Esophagus mucosa (tissue), 1 donor: ENCODE measurements at regions not wholly inside any gene's neighbourhood (a gene's known extent, or its start where the extent isn't known, plus 50 kb on each side); places are given as distances from the start of the nearest gene placed in this dataset.
A peak's percentile ranks its signal among the peaks of the same experiment; 100 is the strongest.
"Not testable (repeated sequence)": the region's sequence is repeated elsewhere in the genome, so short reads cannot be mapped to it uniquely, and the experiment has no call there.

Experiments used
- ATAC-seq: fragments of 200-7000 bp; cut with Tn5 transposase; one replicate; pipeline ENCODE4 v1.9.1; 2020
- donor health status: DM: yes; HTN: yes; CAD: no.

DNA sequence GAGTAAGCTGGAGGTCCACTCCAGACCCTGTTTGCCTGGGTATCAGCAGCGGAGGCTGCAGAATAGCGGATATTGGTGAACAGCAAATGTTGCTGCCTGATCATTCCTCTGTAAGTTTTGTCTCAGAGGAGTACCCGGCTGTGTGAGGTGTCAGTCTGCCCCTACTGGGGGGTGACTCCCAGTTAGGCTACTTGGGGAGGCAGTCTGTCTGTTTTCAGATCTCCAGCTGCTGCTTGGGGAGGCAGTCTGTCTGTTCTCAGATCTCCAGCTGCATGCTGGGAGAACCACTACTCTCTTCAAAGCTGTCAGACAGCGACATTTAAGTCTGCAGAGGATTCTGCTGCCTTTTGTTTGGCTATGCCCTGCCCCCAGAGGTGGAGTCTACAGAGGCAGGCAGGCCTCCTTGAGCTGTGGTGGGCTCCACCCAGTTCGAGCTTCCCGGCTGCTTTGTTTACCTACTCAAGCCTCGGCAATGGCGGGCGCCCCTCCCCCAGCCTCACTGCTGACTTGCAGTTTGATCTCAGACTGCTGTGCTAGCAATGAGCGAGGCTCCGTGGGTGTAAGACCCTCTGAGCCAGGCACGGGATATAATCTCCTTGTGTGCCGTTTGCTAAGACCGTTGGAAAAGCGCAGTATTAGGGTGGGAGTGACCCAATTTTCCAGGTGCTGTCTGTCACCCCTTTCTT is 266.6 kb upstream of the CELF4 start:
- not testable (repeated sequence) for ATAC-seq

DNA sequence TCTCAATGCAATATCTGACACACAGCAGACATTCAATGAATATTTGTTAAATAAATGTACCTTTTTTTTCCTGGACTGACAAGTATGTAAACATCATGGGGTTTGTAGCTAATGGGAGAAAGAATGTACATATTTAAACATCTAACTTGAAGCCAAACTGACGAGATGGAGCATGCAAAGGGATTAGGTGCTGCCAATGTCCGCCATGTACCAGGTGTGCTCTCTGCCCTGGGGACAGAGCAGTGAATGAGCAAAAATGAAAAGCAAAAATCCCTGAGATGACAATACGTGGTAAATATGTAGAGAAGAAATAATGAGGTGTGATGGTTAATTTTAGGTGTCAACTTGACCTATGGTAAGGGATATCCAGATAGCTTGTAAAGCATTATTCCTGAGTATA is 247.4 kb upstream of the CELF4 start:
- ATAC-seq, result no peak

- ATAC-seq, result no peak
Measured at GRCh38 chr18:37805773-37806404, 240.3 kb upstream of the CELF4 start.

DNA sequence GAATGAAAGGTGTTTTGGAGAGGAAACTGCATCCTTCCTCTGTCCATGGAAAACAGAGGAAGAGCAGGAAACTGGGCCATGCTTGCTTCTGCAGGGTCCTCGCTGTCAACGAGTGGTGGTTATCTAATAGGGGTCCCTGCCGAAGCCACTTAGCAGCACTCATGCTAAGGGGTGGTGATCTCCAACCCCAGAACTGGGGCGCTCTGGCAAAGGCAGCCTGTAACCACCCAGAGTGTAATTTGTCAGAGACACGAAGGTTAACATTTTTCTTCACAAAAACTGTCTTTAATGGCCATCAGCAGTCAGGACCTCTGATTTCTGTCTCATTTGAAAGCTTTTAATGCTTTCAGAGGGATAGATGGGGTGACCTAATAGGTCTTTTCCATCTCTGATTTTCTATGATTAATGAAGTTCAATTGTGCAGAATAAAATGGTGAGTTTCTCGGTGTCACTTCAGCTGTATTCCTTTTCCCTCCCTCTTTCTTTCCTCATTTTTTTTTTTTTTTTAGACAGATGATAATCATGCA is 231.3 kb upstream of the CELF4 start:
- ATAC-seq, result no peak

DNA sequence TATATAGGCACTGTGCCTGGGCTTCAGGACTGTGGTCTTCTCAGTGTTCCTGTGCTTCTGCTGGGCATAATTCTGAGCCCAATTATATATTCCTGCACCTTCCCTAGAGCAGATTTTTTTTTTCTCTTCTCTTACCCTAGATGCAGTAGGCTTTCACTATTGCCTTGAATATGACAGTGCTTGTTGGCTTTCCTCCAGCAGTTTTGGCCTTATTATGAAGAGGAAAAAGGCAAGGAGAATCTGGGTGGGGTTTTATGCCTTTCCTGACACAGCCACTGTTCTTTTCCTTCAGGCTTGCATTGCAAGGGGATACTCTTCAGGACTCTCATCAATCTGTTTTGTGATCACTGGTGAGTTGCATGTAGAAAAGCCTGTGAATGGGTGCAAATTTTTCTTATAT is 221.9 kb upstream of the CELF4 start:
- ATAC-seq, result no peak

DNA sequence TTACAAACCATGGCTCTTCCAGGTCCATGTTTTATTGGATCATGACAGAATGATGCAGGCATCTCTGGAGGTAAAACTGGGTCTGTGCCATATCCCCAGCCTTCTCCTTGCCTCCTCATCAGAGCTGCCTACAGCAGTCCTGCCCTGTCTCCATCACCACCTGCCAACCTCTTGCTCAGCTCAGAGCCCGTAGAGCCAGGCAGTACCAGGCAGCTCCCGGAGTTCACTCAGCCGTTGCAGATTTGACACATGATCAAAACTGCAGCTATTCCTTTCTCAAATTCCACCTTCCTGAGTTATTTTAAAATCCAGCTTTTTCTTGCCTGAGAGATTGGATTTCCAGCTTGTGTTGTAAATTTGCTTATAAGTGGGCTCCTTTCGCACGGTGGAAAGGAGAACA is 218.2 kb upstream of the CELF4 start:
- ATAC-seq, result no peak

DNA sequence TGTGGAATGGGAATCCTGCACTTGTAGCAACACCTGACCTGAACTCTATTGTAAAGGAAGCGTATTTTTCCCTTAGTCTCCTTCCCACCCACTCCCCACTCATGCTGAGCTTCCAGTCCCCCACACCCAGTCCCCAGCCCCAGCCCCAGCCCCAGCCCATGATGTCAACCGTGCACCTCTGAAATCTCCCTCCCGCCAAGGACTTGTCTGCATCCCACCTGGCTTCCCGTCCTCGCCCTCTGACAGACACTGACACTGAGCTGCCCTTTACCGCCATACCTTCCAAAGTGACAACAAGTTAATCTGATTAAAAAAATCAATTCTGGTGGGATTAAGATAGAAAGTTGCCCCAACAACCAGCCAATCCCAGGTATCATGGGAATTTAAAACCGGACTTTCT is 213.6 kb upstream of the CELF4 start:
- ATAC-seq, result no peak

- peak; percentile 71 for ATAC-seq
Measured at GRCh38 chr18:37778417-37779165, 213.0 kb upstream of the CELF4 start.

DNA sequence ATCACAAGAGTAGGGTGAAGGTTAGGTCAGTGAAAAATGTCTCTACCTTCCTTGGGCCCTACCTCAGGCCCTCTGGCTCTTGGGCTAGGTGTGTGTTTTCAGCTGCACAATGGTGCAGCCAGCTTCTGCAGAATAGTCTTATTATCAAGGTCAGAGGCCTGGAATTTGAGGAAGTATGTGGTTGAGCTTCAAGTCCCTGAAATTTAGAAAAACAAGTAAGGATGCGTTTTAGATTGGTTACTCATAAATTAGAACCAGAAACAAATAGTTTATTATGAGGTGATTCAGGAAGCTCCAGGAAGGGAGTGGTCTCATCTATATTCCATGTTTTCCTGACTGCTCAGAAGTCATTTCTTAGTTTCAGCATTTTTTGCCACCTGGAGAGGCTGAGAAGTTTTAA is 204.2 kb upstream of the CELF4 start:
- no peak for ATAC-seq

- no peak for ATAC-seq
Measured at GRCh38 chr18:37764541-37765288, 199.1 kb upstream of the CELF4 start.

GRCh38 chr18:37762076-37762621 is 196.6 kb upstream of the CELF4 start:
- ATAC-seq, result no peak

- no peak for ATAC-seq
Measured at GRCh38 chr18:37754141-37754540, 188.5 kb upstream of the CELF4 start.

GRCh38 chr18:37742436-37742835 is 176.8 kb upstream of the CELF4 start:
- ATAC-seq, result no peak

DNA sequence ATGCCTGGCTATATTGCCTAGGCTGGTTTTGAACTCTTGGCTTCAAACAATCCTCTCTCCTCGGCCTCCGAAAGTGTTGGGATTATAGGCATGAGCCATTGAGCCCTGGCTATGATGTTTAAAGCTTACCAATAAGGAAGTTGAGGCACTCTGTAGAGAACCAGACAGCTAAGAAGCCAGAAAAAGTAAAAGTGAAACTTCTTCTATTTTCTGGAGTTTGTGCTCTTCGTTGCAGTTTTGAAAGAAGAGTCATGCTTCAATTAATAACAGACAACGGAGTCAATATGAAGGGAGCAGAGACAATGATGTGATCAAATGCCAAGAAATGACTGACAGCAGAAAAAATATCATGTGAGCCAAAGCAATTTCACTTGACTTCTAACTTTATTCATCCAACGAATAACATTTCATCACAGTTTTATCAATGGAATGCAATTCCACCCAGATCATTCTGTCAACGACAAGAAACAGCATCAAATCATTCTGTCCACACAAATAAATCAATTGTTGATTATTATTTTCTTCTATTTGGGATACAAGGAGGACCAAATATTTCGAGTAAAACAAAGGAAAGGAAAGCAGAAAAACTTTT is 175.5 kb upstream of the CELF4 start:
- no peak for ATAC-seq

DNA sequence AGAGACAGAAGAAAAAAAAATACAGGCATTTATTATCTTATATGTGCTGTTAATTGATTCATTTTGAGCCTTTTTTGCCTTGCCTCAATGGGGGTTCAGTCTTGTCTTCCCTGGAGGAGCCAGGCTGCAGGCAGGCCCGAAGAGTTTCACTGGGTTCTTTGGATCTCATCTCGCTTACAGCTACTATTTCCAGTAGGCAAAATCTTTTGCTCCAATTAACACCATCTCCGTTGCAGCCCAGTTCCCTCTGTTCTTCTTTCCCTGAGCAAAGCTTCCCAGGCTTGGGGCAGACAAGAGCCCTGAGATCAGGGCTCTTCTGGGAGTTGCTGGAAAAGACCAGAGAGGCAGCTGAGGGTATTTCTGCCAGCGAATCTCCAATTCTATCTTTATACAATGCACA is 168.8 kb upstream of the CELF4 start:
- ATAC-seq, result no peak

DNA sequence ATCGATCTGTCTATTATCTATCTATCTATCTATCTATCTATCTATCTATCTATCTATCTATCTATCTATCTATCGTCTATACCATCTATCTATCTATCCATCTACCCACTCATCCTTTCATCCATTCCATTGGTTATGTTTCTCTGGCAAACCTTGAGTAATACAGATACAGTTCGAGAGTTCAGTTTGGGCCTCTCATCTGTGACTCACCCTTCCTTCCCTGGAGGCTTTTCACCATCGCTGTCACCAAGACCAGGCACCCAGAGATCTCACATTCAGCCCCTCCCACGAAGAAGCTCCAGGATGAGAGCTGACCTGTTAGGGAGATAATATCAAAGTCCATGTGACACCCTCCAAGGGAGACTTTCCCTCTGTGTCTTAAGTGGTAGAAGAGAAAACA is 164.1 kb upstream of the CELF4 start:
- no peak for ATAC-seq

- no peak for ATAC-seq
Measured at GRCh38 chr18:37724206-37724605, 158.6 kb upstream of the CELF4 start.

DNA sequence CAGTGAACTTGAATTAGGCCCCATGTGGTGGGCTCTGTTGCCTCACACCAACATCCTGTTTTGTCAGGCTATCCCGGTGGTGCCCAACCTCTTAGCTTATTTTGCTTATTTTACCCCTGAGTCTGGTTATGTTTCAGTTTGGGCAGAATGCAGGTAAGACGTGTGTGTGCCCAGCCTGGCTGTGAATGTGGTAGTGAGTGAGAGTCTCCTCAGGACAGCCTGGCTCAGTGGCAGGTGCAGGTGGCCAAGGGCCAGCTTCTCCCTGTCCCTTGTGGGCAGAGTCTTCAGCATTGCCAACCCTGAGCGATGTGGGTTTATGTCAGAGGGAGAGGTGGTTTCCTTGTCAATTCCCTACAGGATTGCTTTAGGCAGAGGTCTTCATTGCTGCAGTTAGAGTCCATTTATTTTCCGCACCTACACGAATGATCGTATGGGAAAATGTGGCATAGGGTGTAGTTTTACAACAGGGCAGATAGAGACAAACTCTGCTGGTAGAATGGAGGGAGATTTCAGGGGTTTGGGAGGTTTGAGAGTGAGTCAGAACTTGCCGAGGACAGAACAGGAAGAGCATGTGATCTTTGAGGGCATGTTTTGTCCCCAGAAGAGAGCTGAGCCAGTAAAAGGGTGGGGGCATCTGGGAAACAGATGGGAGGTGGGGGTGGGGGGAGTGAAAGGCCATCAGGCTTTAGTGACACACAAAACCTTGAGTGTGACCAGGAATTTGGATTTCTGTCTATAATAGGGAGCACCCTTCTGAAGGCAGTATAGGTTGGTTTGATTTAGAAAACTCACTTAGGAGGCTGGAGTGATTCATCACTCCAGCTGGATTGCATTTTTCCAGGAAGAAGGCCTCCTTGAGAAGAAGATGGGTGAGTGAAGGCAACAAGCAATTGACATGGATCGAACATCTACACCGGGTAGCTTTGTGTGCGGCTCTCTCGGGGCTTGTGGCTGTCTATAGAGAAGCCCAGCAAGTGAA is 156.2 kb upstream of the CELF4 start:
- no peak for ATAC-seq

DNA sequence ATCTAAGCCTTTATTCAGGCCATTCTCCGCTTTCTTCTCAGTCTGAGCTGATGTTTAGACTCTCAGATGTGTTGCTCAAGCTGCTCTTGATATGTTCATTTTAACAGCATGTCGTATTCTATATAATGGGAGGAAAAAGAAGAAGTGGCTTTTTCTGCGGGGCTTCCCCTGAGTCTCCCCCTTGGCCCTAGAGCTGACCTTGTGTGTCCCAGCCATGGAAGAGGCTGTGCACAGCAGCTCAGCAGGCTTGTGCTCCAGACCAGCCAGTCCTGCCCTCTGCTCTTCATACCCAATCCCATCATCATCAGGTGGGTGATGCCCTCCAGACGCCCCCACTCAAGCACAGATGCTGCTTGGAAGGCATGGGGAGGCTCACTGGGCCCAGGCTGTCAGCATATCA is 155.1 kb upstream of the CELF4 start:
- ATAC-seq, result no peak

GRCh38 chr18:37717656-37718055 is 152.1 kb upstream of the CELF4 start:
- ATAC-seq, result no peak

DNA sequence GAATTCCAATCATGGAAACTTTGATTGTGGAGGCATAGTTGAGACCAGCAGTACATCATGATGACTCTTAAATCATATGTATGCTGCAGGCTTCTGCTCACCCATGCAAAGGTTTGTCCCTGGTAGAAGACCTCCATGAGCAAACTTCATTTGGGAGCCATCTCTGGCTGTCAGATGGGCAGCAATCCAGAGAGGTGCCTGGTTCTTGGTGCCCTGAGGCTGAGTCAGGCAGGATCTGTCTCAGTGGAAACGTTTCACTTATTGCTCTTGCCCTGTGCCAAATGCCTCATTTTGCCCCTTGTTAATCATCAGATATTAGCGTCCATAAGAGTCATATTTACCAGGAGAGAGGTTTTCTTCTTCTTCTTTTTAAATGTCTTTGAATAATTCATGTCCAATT is 151.5 kb upstream of the CELF4 start:
- no peak for ATAC-seq
